Amniotic epithelial cell (primary cell): ENCODE measurements at regions not wholly inside any gene's neighbourhood (a gene's known extent, or its start where the extent isn't known, plus 50 kb on each side); places are given as distances from the start of the nearest gene placed in this dataset.
"Not testable (repeated sequence)": the region's sequence is repeated elsewhere in the genome, so short reads cannot be mapped to it uniquely, and the experiment has no call there.

ENCODE experiments used
- DNase-seq: peaks from one replicate; pipeline ENCODE4 v3.0.0-alpha.2; 2010; ENCODE audit warnings: low read depth

- peak; percentile 31 for DNase-seq
These were observed 63.9 kb downstream of the NFKBIZ start for GRCh38 chr3:101913168-101913567.

GRCh38 chr3:101917761-101918160 is 68.4 kb downstream of the NFKBIZ start:
- DNase-seq: not testable (repeated sequence)

- DNase-seq: peak; percentile 21
These were observed 72.9 kb downstream of the NFKBIZ start for GRCh38 chr3:101922151-101922725.

- DNase-seq: not testable (repeated sequence)
These were observed 75.3 kb downstream of the NFKBIZ start for GRCh38 chr3:101924621-101925020.

- not testable (repeated sequence) for DNase-seq
These were observed 75.8 kb downstream of the NFKBIZ start for GRCh38 chr3:101925124-101925523.

- no peak for DNase-seq
These were observed 76.2 kb downstream of the NFKBIZ start for GRCh38 chr3:101925564-101925963.

GRCh38 chr3:101926594-101927105 is 77.3 kb downstream of the NFKBIZ start:
- no peak for DNase-seq

- peak; percentile 41 for DNase-seq
These were observed 79.6 kb downstream of the NFKBIZ start for GRCh38 chr3:101928890-101929289.

- no peak for DNase-seq
These were observed 81.8 kb downstream of the NFKBIZ start for GRCh38 chr3:101931081-101931480.

- DNase-seq: no peak
These were observed 83.2 kb downstream of the NFKBIZ start for GRCh38 chr3:101932326-101933068.

GRCh38 chr3:101936419-101937356 is 87.4 kb downstream of the NFKBIZ start:
- DNase-seq: peak; percentile 92

- DNase-seq: peak; percentile 31
These were observed 89.0 kb downstream of the NFKBIZ start for GRCh38 chr3:101938262-101938847.

- no peak for DNase-seq
These were observed 90.2 kb downstream of the NFKBIZ start for GRCh38 chr3:101939361-101940049.

GRCh38 chr3:101940521-101941317 is 91.4 kb downstream of the NFKBIZ start:
- peak; percentile 97 for DNase-seq

GRCh38 chr3:101941318-101942040 is 92.2 kb downstream of the NFKBIZ start:
- peak; percentile 73 for DNase-seq

GRCh38 chr3:101942356-101942755 is 93.0 kb downstream of the NFKBIZ start:
- no peak for DNase-seq

- DNase-seq: no peak
These were observed 93.7 kb downstream of the NFKBIZ start for GRCh38 chr3:101943029-101943428.

- no peak for DNase-seq
These were observed 95.0 kb downstream of the NFKBIZ start for GRCh38 chr3:101944308-101944707.

- no peak for DNase-seq
These were observed 96.7 kb downstream of the NFKBIZ start for GRCh38 chr3:101945980-101946379.

- DNase-seq: no peak
These were observed 97.6 kb downstream of the NFKBIZ start for GRCh38 chr3:101946906-101947305.
